ENCODE measurements at regions not wholly inside any gene's neighbourhood (a gene's known extent, or its start where the extent isn't known, plus 50 kb on each side); places are given as distances from the start of the nearest gene placed in this dataset.

GRCh38 chr5:104299998-104300706 is 737.6 kb upstream of the NUDT12 start:
- no peak for TF ChIP-seq CTCF (IDR thresholded peaks at IDR 0.05)
- TF ChIP-seq POLR2A (IDR thresholded peaks at IDR 0.05): no peak

Data from sigmoid colon (tissue), 3 donors.